HG03575 (cell line): ENCODE measurements at regions not wholly inside any gene's neighbourhood (a gene's known extent, or its start where the extent isn't known, plus 50 kb on each side); places are given as distances from the start of the nearest gene placed in this dataset.

Experiments used
- ATAC-seq: cut with Tn5 transposase; IDR thresholded peaks from one replicate; pipeline ENCODE4 v1.9.1; 2021; ENCODE audit not compliant: unreplicated experiment, insufficient number of reproducible peaks, low FRiP score; ENCODE audit errors: extremely low read depth

DNA sequence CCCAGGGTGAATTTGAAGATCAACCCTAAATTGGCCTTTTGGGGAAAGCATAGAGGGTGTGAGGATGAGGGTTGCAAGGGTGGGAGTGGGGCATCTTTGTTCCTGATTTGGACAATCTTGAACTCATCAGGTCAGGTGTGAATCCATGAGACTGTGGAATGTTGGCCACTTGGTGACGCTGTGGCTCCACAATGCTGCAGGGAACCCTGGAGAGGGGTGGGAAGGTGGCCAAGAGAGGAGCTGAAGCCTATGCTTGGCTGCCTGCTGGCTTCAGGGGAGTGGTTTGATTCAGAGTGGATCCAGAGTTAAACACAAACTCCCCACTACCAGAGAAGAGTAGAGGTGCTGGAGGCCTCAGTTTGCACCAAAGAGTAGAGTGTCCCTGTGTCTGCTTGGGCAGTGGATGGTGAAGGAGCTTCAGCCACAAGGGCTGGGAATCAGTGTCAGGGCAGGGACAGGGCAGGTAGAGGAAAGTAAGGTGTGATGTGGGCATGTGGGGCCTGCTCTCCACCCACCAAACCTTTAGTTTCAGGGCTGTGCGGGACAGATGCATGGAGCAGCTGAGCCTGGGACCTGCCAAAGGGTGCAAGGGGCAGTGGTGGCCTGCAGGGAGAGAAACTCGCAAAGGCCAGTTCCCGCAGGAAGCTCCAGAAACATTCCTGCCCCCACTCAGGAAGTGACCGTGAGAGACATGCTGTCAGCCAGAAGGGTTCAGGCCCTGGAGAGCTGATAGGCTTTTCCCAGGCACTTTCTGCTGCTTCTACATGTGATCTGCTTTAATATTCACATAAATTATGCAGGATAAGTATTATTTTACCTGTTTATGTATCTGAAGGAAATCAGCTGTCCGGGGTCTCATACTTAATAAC lies 81.0 kb upstream of the PRSS58 start:
- ATAC-seq = no peak

DNA sequence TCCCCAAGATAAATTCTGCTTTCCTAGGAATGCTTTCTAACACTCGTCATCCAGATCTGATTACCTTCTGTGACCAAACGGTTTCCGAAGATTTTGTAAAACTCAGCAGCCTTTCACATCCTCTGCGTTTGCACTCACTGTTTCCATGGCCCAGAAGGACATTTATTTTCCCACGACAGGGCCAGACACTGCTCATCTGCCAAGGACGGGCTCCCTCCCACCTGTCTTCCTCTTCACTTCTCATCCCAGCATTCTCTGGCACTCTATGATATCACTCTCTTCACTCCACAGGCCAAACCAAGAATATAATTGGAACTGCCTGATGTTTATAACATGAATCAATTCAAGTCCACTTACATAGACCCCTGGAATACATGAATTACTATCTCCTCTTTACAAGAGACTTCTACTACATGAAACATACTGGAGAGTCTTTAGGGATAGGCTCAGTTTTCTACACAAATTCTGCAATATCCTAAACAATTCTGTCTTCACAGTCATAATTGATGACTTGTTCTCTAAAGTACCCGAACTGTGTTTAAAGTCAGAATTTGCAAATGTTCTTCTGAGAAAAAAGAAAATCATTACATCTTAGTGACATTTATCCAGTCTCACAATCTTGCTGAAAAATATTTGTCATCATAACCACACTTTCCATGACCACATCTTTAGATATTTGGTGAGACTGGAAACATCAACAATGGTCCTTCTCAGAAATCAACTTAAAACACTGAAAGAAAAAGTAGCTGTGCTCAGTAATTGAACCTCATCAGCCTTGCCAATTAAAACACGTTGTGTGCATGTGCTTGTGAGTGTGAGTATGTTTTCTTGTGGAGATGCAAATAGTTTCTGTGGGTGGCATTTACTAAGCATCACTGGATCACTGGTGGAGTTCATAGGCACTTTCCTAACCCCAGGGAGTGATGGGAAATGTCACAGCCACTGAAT lies 79.5 kb upstream of the PRSS58 start:
- no peak for ATAC-seq

DNA sequence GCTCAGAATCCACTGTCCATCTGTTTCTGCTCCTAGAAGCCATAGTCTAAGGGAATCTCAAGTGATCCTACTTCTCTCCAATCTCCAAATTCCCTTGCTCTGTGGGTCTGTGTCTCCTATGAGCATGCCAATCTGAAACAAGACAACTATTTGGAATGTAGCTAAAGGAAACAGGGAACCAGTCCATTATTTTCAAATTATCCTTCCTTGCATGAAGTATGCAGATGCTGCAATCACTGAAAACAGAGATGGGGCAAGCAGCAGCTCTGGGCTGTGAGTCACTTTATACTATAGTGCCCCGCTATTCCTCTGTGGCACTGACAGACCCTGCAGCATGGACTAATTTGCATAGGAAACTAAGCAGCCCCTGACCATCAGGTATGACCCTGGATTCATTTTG lies 76.9 kb upstream of the PRSS58 start:
- ATAC-seq = no peak

GRCh38 chr7:142334236-142334635 lies 76.4 kb upstream of the PRSS58 start:
- no peak for ATAC-seq

GRCh38 chr7:142332421-142332820 lies 74.6 kb upstream of the PRSS58 start:
- ATAC-seq = no peak

DNA sequence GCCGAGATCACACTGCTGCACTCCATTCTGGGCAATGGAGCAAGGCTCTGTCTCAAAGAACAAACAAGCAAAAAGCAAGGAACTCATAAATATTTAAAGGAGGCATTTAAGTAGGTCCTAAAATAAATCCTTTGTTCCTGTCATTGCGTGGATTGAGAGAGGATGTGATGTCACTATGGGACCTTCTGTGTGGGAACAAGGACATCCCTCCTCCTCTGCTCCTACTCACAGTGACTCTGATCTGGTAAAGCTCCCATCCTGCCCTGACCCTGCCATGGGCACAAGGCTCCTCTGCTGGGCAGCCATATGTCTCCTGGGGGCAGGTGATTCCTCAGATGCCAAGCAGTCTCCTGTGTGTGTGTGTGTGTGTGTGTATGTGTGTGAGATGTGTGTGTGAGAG lies 74.1 kb upstream of the PRSS58 start:
- ATAC-seq = no peak

GRCh38 chr7:142329062-142329790 lies 71.4 kb upstream of the PRSS58 start:
- ATAC-seq = no peak

DNA sequence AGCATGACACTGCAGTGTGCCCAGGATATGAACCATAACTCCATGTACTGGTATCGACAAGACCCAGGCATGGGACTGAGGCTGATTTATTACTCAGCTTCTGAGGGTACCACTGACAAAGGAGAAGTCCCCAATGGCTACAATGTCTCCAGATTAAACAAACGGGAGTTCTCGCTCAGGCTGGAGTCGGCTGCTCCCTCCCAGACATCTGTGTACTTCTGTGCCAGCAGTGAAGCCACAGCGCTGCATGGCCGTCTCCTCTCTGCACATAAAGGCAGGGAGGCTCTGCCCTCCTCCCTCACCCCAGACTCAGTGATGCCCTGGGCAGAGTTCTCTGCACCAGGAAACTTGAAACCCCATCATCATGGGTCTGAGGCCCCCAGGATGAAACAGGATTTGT lies 70.7 kb upstream of the PRSS58 start:
- no peak for ATAC-seq

DNA sequence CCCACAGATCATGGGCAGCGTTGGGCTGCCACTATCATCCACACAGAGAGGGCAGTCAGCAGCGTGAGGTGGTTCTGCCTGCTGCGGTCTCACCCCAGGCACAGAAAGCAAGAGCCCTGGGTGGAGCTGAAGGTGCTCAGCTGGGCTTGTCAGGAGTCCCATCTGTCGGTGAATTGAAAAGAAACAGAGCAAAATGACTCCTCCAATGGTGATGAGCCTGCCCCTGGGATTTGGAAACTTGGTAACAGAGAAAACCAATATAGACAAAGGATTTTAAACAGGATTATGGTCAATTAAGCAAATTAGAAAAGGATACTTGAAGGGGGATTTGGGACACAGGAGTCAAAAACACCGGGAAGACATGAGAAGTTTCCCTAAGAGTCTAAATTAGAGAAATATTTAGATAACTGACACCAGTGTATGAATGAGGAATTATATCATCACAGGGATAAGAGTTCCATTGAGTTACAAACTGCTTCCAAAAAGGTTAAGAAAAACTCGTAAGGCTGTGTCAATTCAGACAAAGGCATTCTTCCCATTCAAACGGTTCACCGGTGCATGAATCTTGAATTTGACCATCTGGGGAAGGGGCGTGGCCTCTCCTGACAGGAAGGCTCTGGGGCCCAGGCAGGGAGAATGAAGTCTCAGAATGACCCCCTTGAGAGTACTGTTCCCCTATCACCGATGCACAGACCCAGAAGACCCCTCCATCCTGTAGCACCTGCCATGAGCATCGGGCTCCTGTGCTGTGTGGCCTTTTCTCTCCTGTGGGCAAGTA lies 70.0 kb upstream of the PRSS58 start:
- ATAC-seq = no peak

GRCh38 chr7:142323706-142324105 lies 65.8 kb upstream of the PRSS58 start:
- ATAC-seq = no peak

- ATAC-seq = no peak
Observed at GRCh38 chr7:142321391-142321790, 63.5 kb upstream of the PRSS58 start.

GRCh38 chr7:142320883-142321282 lies 63.0 kb upstream of the PRSS58 start:
- no peak for ATAC-seq

DNA sequence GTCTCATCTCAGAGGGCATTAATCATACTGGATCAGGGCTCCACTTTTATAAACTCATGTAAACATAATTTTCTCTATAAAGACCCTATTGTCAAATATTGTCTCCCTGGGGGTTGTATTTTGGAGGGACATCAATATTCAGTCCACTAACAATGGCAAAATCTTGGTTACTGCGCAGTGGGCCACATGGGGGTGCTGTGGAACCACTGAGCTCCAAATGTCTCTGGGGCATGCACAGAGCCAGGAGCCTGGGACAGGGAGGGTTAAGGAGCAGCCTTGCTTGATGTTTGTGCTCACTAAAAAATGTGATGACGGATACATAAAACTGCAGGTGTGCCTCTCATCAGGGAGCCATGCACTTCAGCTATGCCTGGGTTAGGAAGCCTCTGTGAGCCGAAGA lies 62.1 kb upstream of the PRSS58 start:
- no peak for ATAC-seq

DNA sequence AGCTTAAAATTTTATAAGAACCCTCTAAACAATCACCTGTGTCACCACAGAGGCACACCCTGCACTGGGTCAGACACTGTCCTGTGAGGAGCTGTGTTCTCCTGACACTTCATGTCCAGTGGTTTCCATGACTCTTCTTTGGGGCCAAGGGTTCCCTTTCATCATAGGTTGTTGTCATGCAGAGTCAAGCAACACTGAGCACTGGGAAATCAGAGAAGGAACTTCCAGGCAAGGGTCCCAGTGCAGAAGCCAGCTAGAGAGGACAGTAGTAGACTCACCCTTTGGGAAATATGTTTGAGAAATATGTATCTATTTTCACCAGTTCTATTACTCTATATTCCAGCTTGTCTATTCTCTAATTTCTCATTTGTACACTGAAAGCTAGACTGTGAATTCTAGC lies 56.4 kb upstream of the PRSS58 start:
- no peak for ATAC-seq

DNA sequence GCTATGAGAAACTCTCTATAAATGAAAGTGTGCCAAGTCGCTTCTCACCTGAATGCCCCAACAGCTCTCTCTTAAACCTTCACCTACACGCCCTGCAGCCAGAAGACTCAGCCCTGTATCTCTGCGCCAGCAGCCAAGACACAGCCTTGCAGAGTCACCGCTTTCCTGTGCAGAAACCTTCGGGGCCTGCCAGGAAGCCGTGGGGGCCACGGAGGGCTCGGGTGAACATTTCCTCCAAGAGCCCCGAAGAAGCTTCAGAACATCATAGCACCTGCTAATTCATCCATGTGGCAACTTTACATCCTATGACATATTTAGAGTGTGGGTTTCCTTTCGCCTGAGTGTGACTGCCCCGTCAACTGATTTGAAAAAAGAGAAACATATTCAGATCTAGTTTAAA lies 55.7 kb upstream of the PRSS58 start:
- ATAC-seq = no peak

DNA sequence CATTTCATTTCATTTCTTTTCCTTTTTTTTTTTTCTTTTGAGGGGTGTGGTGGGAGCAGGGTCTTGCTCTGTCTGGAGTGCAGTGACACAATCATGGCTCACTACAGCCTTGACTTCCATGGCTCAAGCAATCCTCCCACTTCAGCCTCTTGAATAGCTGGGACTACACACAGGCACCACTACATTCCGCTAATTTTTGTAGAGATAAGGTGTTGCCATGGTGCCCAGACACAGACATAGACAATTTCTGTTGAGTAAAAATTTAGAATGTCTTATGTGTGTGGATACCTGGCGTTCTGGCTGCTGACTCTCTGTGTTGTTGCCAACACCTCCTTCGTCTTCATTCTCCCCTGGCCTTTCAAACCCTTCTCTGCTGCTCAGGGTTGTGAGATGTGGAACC lies 54.0 kb upstream of the PRSS58 start:
- no peak for ATAC-seq

DNA sequence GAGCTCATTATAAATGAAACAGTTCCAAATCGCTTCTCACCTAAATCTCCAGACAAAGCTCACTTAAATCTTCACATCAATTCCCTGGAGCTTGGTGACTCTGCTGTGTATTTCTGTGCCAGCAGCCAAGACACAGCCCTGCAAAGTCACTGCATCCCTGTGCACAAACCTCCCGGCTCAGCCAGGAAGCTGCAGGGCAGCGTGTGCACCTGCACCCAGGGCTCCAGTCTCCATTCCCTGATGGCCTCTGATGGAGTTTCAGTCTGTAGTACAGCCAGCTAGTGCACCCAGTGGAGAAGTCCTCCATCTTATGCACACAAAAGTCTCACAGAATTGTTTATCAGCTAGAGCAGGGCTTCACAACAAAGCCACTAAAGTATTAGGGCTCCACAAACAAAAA lies 51.1 kb upstream of the PRSS58 start:
- no peak for ATAC-seq

DNA sequence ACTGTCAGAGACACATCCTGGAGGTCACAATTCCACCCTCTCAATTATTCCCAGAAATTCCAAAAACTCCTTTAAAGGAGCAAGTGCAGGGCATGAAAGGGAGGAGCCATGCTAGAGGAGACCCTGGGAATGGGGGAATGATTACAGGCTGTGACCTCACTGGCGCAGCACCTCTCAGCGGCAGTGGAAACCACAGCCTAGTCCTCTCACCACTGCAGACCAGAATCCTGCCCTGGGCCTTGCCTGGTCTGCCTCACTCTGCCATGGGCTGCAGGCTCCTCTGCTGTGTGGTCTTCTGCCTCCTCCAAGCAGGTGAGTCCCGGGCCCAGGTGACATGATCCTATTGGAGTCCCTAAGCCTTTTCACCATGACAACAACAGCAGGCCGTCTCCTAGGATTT lies 50.5 kb upstream of the PRSS58 start:
- no peak for ATAC-seq
